ENCODE measurements at regions not wholly inside any gene's neighbourhood (a gene's known extent, or its start where the extent isn't known, plus 50 kb on each side); places are given as distances from the start of the nearest gene placed in this dataset.

GRCh38 chr2:162964513-162964912 is 125.9 kb upstream of the KCNH7 start:
- no peak for TF ChIP-seq TAF1 (IDR thresholded peaks at IDR 0.05; ENCODE audit: low read depth, low read length)
- TF ChIP-seq POLR2A (IDR thresholded peaks at IDR 0.05; ENCODE audit: low read depth, low read length), result no peak
- TF ChIP-seq SPI1 (IDR thresholded peaks at IDR 0.05; ENCODE audit: low read depth, low read length), result no peak
- TF ChIP-seq POLR2AphosphoS5 (IDR thresholded peaks at IDR 0.05; ENCODE audit: low read depth, low read length), result no peak
- no peak for TF ChIP-seq PAX5 (IDR thresholded peaks at IDR 0.05; ENCODE audit: insufficient read depth, low read length, severe bottlenecking)
